HG02981 (cell line): ENCODE measurements at regions not wholly inside any gene's neighbourhood (a gene's known extent, or its start where the extent isn't known, plus 50 kb on each side); places are given as distances from the start of the nearest gene placed in this dataset.

Source experiments
- ATAC-seq: cut with Tn5 transposase; IDR thresholded peaks from one replicate; pipeline ENCODE4 v1.9.1; 2021; ENCODE audit warnings: mild to moderate bottlenecking, moderate library complexity; ENCODE audit not compliant: unreplicated experiment

DNA sequence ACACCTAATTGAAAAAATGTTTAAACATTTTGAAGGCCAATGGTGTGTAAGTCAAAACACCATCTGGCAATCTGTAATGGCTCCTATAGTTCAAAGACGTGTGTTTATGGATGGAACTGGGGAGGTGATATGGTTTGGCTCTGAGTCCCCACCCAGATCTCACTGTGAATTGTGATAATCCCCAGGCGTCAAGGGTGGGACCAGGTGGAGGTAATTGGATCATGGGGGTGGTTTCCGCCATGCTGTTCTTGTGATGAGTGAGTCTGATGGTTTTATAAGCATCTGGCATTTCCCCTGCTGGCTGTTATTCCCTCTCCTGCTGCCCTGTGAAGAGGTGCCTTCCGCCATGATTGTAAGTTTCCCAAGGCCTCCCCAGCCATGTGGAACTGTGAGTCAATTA lies 52.2 kb downstream of the ADRA2C start:
- ATAC-seq, result no peak

DNA sequence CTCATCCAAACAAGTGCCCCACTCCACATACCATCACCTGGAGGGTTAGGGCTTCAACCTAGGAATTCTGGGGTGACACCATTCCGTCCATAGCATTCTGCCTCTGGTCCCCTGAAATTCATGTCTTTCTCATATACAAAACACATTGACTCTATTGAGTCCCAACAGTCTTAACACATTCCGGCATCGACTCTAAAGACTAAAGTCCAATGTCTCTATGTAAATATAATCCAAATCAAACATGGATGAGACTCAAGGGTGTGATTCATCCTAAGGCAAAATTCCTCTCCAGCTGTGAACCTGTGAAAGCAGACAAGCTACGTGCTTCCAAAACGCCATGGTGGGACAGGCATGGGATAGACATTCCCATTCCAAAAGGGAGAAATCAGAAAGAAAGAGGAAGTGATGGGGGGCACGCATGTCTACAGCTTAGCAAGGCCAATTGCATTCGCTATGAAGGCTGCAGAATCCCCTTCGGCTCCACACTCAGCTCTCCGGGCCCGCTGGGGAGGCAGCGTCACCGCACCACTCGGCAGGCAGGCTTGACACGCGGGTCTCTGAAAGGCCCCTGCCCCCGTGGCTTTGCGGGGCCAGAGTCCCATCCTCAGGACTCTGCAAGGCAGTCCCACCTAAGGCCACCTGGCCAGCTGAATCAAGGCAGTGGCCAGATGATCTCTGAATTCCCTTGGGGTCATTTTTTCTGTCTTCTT lies 53.2 kb downstream of the ADRA2C start:
- ATAC-seq, result no peak

- ATAC-seq, result no peak
Measured at GRCh38 chr4:3820016-3820805, 54.0 kb downstream of the ADRA2C start.

GRCh38 chr4:3820806-3821579 lies 54.8 kb downstream of the ADRA2C start:
- no peak for ATAC-seq

DNA sequence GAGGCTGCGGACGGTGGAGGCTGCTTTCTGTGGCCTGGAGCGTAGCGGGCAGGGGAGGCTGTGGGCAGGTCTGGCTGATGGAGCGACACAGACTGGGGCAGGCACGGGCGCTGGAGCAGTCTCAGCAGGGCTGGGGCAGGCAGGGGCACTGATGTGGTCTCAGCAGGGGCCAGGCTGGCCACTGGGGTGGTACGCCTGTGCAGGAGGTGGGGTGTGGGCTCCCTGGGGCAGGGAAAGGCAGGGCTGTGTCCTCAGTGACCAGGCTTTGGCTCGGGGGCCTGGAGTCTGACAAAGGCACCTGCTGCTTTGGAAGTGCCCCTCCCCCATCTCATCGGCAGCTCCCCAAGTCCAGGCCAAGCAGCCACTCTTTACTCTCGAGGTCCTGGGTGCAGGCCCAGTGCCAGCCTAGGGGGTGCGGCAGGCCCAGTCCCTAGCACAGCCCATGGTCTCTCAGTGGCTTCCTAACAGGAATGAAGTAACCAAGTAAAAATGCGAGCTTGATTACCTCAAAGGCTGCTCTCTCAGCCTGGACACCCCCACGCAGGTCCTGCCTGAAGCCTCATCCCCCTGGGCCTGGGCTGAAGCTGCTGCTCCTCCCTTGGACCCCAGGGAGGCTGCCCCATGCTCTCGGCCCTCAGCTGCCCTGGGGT lies 55.5 kb downstream of the ADRA2C start:
- no peak for ATAC-seq

- no peak for ATAC-seq
Measured at GRCh38 chr4:3822230-3822947, 56.2 kb downstream of the ADRA2C start.

- ATAC-seq, result no peak
Measured at GRCh38 chr4:3823496-3824341, 57.5 kb downstream of the ADRA2C start.

- no peak for ATAC-seq
Measured at GRCh38 chr4:3824521-3825270, 58.5 kb downstream of the ADRA2C start.

DNA sequence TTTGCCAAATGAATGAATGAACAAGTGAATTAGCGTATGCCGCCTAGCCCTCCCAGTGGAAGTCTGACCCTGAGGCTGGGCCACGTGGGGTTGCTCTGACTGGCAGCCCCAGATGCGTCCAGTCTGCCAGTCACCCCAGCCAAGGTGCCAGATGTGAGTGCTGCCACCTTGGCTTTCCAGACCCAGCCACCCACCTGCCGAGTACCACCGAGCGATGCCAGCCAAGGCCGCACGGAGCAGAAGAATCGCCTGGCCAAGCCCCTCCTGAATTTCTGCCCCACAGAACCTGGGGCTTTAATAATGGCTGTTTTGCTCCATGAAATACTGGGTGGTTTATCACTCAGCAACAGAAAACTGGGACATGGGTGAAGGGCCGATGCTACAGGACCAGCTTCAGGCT lies 59.3 kb downstream of the ADRA2C start:
- ATAC-seq, result no peak

DNA sequence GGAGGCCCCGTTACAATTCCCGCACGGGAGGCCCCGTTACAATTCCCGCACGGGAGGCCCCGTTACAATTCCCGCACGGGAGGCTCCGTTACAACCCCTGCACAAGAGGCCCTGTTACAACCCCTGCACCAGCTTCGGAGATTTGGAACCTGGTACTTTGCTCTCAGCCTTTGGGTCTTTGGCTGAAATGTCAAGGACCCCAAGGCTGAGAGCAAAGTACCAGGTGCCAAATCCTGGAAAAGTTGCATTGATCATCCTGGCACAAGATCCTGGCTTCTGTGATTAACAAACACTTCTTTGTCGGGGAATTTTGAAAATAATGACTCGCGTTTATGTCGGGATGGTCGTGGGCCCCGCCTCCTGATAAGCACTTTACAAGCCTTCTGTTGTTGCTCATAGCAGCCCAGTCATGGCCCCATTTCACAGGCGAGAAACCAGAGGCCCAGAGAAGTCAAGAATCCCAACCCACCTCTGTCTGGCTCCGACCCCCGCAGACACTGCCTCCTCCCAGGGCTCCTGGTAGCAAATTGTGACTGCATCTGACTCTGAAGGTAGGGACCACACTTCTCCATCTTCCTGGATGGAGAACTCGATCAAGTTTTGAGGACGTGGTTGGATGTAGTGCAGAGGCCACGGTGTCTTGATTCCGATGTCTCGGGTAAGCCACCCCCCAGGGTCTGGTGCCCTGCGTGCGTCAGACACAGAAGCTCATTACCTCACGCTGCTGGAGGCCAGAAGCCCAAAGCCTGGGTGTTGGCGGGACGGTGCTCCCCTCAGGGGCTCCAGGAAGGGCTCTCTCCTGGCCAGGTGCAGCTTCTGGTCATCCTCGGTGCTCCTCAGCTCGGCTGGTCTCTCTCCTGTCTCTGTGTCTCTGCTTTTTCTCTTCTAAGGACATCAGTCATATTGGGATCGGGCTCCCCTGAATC lies 60.3 kb downstream of the ADRA2C start:
- ATAC-seq, result no peak

- ATAC-seq, result no peak
Measured at GRCh38 chr4:3827616-3828492, 61.7 kb downstream of the ADRA2C start.

DNA sequence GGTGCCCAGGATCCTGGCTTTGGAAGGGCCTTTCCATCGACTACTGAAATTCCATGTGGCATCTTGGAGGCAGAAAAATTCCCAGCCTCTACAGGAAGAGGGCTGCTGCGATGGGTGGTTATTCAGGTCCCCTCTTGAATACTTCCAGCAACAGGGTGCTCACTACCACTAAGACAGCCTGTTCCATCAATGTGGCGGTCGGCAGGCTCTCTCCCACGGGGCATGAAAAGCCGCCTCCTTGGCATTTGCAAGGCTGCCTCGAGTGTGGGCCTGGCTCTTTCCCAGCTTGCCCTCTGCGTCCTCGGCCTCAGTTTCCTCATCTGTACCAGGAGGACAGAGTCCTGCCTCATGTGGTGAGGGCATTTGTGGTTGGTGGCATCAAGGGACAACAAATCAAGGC lies 62.4 kb downstream of the ADRA2C start:
- no peak for ATAC-seq

DNA sequence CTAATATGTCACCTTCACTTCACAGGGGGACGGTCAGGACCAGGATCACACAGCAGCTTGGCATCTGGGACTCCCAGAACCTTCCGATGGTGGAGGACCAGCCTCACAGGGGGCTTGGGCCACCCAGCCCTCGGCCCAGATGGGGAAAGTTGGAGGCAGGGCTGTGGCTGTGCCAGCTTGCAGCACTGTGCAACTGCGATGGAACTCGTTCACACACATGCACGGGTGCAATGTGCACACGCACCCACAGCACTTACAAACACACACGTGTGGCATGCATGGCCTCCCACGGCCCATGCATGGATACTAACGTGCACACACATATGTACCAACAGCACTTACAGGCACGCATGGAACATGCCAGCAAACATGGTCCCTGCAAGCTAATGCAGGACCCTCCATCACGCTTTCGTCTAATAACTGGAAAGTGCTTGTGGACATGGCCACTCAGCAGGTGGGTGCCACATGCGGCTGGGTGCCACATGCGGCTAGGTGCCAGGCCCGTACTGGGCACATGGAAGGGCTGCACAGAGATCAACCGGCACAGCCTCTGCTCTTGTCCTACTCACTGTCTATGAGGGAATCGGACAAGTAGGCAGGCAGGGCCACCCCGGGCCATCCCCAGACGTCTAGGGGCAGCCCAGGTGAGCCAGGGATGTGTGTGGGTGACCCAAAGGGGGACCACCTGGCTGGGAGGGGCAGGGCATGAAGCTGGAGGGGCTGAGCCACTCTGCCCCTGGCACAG lies 63.2 kb downstream of the ADRA2C start:
- ATAC-seq, result no peak

GRCh38 chr4:3829956-3830773 lies 64.0 kb downstream of the ADRA2C start:
- no peak for ATAC-seq

GRCh38 chr4:3830774-3831528 lies 64.8 kb downstream of the ADRA2C start:
- ATAC-seq, result no peak
